ENCODE measurements at regions not wholly inside any gene's neighbourhood (a gene's known extent, or its start where the extent isn't known, plus 50 kb on each side); places are given as distances from the start of the nearest gene placed in this dataset.
"Not testable (repeated sequence)": the region's sequence is repeated elsewhere in the genome, so short reads cannot be mapped to it uniquely, and the experiment has no call there.

DNA sequence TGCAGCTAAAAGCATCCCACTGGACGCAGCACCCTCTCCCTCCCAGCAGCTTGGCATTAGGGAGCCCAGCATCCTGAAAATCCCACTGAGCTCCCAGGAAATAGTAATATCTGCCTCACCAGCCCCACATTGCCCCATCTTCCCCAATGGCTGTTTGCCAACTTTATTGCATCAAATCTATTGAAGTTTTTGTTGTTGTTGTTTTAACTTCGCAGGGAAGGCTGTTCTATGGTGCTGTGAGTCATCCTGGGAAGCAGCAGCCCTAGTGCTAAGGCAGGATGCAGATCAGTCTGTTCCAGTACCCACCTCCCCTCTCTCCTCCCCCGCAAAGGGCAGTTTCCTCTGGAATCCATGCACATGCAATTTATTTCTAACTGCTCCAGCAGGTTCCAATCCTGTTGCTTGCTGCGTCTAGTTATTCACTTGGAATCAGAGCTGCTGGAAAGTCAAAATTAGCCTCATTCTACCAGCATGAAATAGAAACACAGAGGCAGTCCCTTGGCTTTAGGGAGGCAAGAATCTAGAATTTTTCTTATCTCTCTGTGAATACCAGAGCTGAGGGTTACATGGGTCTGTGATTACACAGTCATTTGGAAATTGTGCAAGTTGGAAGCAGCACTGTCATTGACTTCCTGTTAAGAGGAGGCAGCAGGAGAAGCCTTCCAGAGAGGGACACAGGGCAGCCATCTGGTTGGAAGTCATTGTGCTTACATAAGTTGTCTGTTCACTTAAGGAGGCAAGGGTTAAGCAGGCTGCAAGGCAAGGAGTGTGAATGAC lies 115.9 kb upstream of the CACUL1 start:
- DNase-seq (ENCODE audit: low spot score): peak; percentile 87

- DNase-seq (ENCODE audit: low spot score): no peak
Measured at GRCh38 chr10:118871244-118871865, 116.6 kb upstream of the CACUL1 start.

GRCh38 chr10:118873091-118873737 lies 118.4 kb upstream of the CACUL1 start:
- DNase-seq (ENCODE audit: low spot score): peak; percentile 24

DNA sequence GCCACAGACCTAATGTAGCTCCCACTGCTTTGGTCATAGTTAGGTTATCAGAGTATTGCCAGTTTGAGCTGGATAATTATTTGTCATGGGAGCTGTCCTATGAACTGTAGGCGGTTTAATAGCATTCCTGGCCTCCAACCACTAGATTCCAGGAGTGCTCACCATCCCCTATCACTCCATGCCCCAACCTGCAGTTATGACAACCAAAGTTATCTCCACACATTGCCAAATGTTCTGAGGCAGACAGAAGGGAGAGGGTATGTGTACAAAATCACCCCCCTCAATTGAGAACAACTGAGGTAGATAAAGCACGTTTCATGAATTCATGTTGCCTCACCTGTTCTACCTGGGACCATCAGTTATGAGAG lies 119.0 kb upstream of the CACUL1 start:
- peak; percentile 32 for DNase-seq (ENCODE audit: low spot score)

GRCh38 chr10:118874171-118874570 lies 119.4 kb upstream of the CACUL1 start:
- no peak for DNase-seq (ENCODE audit: low spot score)

- no peak for DNase-seq (ENCODE audit: low spot score)
Measured at GRCh38 chr10:118875087-118875486, 120.3 kb upstream of the CACUL1 start.

DNA sequence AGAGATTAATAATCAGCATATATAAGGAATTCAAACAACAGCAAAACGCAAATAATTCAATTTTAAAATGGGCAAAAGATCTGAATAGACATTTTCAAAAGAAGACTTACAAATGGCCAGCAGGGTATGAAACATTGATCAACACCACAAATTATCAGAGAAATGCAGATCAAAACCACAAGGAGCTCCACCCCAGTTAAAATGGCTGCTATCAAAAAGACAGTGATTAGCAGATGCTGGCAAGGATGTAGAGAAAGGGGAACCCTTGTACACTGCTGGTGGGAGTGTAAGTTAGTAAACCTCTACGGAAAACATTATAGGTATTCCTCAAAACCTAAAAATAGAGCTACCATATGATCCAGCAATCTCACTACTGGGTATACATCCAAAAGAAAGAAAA lies 128.0 kb upstream of the CACUL1 start:
- DNase-seq (ENCODE audit: low spot score): no peak

- no peak for DNase-seq (ENCODE audit: low spot score)
Measured at GRCh38 chr10:118892255-118892654, 137.3 kb upstream of the NANOS1 start.

GRCh38 chr10:118894891-118895290 lies 134.6 kb upstream of the NANOS1 start:
- not testable (repeated sequence) for DNase-seq (ENCODE audit: low spot score)

DNA sequence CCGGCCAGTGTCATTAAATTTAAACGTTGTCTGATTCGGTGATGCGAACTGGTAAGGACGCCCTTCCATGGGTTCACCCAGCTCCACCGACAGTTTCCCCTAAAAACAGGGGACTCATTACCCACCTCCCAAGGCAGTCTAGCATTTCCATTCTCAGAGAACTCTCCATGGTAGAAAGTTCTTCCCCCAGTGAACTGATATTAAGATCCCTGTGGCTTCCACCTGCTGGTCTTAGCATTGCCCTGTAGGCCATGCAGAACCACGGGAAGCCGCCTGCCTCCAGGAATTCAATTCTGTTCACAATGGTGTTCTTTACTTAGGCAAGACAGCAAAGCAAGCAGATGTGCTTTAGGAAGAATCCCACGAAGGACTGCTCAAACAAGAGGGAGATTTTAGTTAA lies 128.9 kb upstream of the NANOS1 start:
- DNase-seq (ENCODE audit: low spot score): no peak

- no peak for DNase-seq (ENCODE audit: low spot score)
Measured at GRCh38 chr10:118901380-118901779, 128.1 kb upstream of the NANOS1 start.

DNA sequence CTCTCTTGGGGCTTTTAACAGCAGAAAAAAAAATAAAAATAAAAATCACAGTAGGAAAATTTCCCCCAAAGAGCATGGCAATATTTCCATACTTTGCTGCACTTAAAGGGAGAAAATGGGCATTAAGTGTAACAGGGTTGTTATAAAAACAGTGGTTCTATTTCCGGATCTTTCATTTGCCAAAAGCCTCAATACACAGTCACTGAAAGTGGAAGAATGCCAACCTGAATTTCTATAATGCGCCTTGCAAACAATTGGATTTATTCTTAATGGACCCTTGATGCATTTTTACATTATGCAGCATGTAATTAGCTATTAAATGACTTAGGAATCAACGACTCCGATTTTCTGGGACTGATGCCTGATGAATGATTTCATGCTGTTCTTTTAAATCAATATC lies 127.6 kb upstream of the NANOS1 start:
- no peak for DNase-seq (ENCODE audit: low spot score)

- DNase-seq (ENCODE audit: low spot score): not testable (repeated sequence)
Measured at GRCh38 chr10:118902656-118903055, 126.9 kb upstream of the NANOS1 start.

- DNase-seq (ENCODE audit: low spot score): no peak
Measured at GRCh38 chr10:118903251-118903650, 126.3 kb upstream of the NANOS1 start.

GRCh38 chr10:118903691-118904090 lies 125.8 kb upstream of the NANOS1 start:
- no peak for DNase-seq (ENCODE audit: low spot score)

- DNase-seq (ENCODE audit: low spot score): no peak
Measured at GRCh38 chr10:118904286-118904685, 125.2 kb upstream of the NANOS1 start.

- no peak for DNase-seq (ENCODE audit: low spot score)
Measured at GRCh38 chr10:118907051-118907450, 122.5 kb upstream of the NANOS1 start.

DNA sequence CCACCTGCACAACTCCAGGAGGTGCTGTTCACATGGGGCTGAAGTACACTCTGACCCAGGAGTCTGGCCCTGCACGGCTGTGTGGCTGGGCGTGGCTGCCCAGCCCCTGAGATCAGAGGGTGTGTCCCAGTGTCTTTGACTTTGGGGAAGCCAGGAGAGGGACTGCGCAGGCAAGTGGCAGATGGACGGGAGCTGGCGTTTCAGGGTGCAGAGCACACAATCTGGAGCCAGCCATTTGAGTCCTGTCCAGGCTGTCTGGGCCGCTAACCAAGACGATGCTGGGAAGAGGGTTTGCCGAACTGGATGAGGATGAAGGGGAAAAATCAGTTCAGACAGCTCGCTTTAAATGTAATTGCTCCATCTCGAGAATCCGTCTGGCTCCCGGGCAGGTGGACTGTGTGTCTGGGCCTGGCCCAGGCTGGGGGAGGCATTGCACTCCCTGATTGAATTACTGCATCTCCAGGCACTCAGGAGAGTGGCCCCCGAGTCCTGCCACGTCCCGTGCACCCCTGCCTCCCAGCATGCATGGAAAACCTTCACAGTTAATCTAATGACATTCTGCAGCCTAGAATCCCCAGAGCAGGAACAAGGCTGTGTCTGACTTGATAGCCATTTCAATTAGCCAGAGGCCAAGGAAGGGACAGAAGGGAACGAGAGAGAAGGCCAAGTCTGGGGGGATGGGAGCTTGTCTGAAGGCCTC lies 120.8 kb upstream of the NANOS1 start:
- no peak for DNase-seq (ENCODE audit: low spot score)

- no peak for DNase-seq (ENCODE audit: low spot score)
Measured at GRCh38 chr10:118910702-118911101, 118.8 kb upstream of the NANOS1 start.

- DNase-seq (ENCODE audit: low spot score): peak; percentile 84
Measured at GRCh38 chr10:118911363-118911762, 118.2 kb upstream of the NANOS1 start.

DNA sequence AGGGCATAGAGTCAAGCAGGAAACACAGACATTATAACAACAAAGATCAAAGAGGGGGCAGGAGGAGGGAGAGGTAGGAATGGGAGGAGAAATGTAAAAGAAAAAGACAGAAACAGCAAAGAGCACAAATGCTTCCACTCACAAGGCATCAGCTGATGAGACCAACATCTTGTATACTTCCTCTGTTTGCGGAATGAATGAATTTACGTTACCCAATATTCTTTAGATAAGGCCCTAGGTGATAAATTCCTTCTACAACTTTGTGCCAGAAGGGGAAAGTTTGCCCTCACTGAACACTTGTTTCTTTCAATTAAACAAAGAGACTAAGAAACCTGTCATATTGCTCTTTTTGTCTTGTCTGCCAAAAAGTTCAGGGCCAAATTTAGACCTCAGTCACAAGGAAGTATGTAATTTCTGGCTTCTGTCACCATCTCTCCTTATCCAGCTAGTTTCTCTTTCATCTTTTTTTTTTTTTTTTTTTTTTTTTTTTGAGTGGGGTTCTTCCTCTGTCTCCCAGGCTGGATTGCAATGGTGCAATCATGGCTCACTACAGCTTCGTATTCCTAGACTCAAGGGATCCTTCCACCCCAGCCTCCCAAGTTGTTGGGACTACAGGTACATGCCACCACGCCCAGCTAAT lies 116.4 kb upstream of the NANOS1 start:
- no peak for DNase-seq (ENCODE audit: low spot score)

DNA sequence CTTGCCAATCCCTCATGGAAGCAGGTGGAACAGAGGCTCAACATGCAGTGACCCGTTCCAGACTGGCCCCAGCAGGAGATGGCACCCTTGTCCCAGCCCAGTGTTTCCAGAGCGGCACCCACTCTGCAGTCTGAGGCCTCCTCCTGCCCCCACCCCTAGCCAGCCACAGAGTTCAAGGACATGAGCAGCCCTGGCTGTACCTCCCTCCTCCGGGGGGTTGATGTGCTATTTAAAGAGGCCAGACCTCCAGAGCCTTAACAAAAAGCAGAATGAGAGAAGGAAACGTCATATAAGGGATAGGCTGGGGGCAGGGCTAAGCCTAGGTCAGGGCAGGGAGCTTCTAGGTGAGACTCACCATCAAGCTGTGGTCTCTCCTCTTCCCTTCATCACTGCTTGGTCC lies 115.7 kb upstream of the NANOS1 start:
- no peak for DNase-seq (ENCODE audit: low spot score)

Measured in A172 (cell line).